Panc1 (cell line): ENCODE measurements at regions not wholly inside any gene's neighbourhood (a gene's known extent, or its start where the extent isn't known, plus 50 kb on each side); places are given as distances from the start of the nearest gene placed in this dataset.
"Not testable (repeated sequence)": the region's sequence is repeated elsewhere in the genome, so short reads cannot be mapped to it uniquely, and the experiment has no call there.

Experiments
- ATAC-seq: fragments of 200-7000 bp; cut with Tn5 transposase; 2 replicates; pipeline ENCODE4 v1.9.1; 2020; ENCODE audit warnings: mild to moderate bottlenecking, moderate library complexity
- BruUV-seq: library from RNA; stranded (reverse); fragments of 400-500 nt; replicated peaks from 2 replicates; lab custom pipeline; 2021; lab: Mats Ljungman, UMichigan
- CTCF ChIA-PET: fragments of 300-600 bp; sonication (Branson Sonifier 250); formaldehyde crosslinking; loops from one replicate; lab custom pipeline; 2022; ENCODE audit warnings: antibody characterized with exemption; lab: Charles Lee
- POLR2A ChIA-PET: fragments of 300-600 bp; sonication (Branson Sonifier 250); formaldehyde crosslinking; loops from one replicate; lab custom pipeline; 2022; ENCODE audit warnings: antibody characterized with exemption; lab: Charles Lee
- DNase-seq: peaks from one replicate; pipeline ENCODE4 v3.0.0-alpha.2; 2010; ENCODE audit warnings: low read depth, low spot score
- H3K27ac ChIP-seq: 2 replicates; pipeline ENCODE4 v1.5.1; 2011; ENCODE audit warnings: mild to moderate bottlenecking, low read length, inconsistent platforms
- H3K27me3 ChIP-seq: fragments of 200-500 bp; sonication (Bioruptor generic); 2 replicates; pipeline ENCODE4 v1.6.0; 2014; ENCODE audit warnings: low read length, inconsistent platforms; ENCODE audit not compliant: control insufficient read depth, insufficient read depth
- H3K36me3 ChIP-seq: fragments of 200-500 bp; sonication (Bioruptor generic); 2 replicates; pipeline ENCODE4 v1.5.1; 2014; ENCODE audit warnings: inconsistent platforms, mild to moderate bottlenecking, low read length, moderate library complexity; ENCODE audit not compliant: control insufficient read depth, insufficient read depth
- H3K4me1 ChIP-seq: 2 replicates; pipeline ENCODE4 v1.5.1; 2011; ENCODE audit warnings: inconsistent platforms, mild to moderate bottlenecking, low read length, moderate library complexity; ENCODE audit not compliant: control insufficient read depth, insufficient read depth
- H3K4me3 ChIP-seq, 2 experiments: 2 replicates each; pipeline ENCODE4 v1.5.1; 2011 to 2012; ENCODE audit warnings: low read depth in 2 of 2, low read length in 2 of 2, mild to moderate bottlenecking in 2 of 2, inconsistent platforms in 1 of 2, moderate library complexity in 1 of 2
- H3K9me3 ChIP-seq: fragments of 200-500 bp; sonication (Bioruptor generic); 2 replicates; pipeline ENCODE4 v1.5.1; 2014; ENCODE audit warnings: low read depth, mild to moderate bottlenecking, inconsistent platforms, low read length, moderate library complexity; ENCODE audit not compliant: control insufficient read depth, insufficient read depth
- CTCF ChIP-seq: fragments of 450-650 bp; IDR thresholded peaks from 2 replicates; pipeline ENCODE4 v1.5.1; 2017; ENCODE audit warnings: mild to moderate bottlenecking
- POLR2AphosphoS5 ChIP-seq: IDR thresholded peaks from 2 replicates; pipeline ENCODE4 v1.6.1; 2012; ENCODE audit warnings: mild to moderate bottlenecking, low read depth, low read length, moderate library complexity
- REST ChIP-seq, 2 experiments: IDR thresholded peaks; 2 replicates each; pipeline ENCODE4 v1.6.1; 2011 to 2012; ENCODE audit warnings: low read depth in 2 of 2, control low read depth in 1 of 2, low read length in 1 of 2, mild to moderate bottlenecking in 1 of 2, moderate library complexity in 1 of 2; ENCODE audit not compliant: insufficient read depth in 1 of 2
- SIN3A ChIP-seq: IDR thresholded peaks from 2 replicates; pipeline ENCODE4 v1.6.1; 2012; ENCODE audit warnings: low read depth, mild to moderate bottlenecking, low read length, moderate library complexity, borderline replicate concordance; ENCODE audit not compliant: insufficient read depth
- TCF7L2 ChIP-seq: IDR thresholded peaks from 2 replicates; pipeline ENCODE4 v1.6.1; 2011; ENCODE audit warnings: mild to moderate bottlenecking, low read depth, low read length, inconsistent platforms
- in situ Hi-C: cut with HindIII; loops from 2 replicates; pipeline ENCODE4 v1.10.0; 2016; ENCODE audit warnings: low sequenced_read_pairs, low pct_unique_long_range_greater_than_20kb
- intact Hi-C: fragments of 100-400 bp; cut with micrococcal nuclease; formaldehyde crosslinking; loops from one replicate; pipeline ENCODE4 v1.10.0; 2022; ENCODE audit not compliant: unreplicated experiment

DNA sequence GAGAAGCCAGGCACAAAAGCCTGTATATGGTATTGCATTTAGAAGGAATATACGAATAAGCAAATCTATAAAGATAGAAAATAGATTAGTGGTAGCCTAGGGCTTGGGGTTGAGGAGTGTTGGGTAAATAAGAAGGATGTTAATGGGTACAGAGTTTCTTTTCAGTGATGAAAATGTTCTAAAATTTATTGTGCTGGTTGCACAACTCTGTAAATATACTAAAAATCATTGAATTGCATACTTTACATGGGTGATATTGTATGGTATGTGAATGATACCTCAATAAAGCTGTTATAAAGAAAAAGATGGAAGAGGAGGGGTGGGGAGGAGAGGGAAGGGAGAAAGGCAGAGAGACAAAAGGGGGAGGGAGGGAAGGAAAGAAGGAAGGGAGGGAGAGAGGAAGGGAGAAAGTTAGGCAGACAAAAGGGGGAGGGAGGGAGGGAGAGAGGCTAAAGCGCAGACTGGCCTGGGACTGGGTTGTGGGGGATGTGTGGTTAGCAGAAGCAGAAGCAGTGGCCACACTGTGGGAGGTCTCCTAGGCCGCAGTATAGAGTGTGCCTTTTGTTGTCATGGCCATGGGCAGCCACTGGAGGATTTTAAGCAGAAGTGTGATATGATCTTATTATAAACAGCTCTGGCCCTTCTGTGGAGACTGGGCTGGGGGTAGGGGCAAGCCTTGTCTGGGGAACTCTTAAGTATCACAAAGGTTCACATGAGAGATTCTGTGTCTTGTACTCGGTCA is 73.6 kb upstream of the ELK3 start:
- ChIA-PET POLR2A (no interaction called here), CTCF (no interaction called here)
- BruUV-seq, result no TSS peak
- intact Hi-C loops, result no loop called here
- H3K9me3 ChIP-seq, result no peaks in the 10 kb centered on the region
- no peak for DNase-seq
- in situ Hi-C loops, result no loop called here
- H3K4me1 ChIP-seq, result no peaks in the 10 kb centered on the region
- H3K27me3 ChIP-seq, result no peaks in the 10 kb centered on the region
- H3K36me3 ChIP-seq, result no peaks in the 10 kb centered on the region
- H3K27ac ChIP-seq, result no peak overlapping the region
- TF ChIP-seq REST (IDR thresholded peaks at IDR 0.05; ENCODE audit: insufficient read depth in 1 of 2, low read depth in 2 of 2, low read length in 1 of 2), result no peak
- TF ChIP-seq CTCF, result no peak
- TF ChIP-seq TCF7L2, result no peak
- no peak for TF ChIP-seq POLR2AphosphoS5
- TF ChIP-seq SIN3A, result no peak
- peak; percentile 48; the same call in 1 of the 2 replicates for ATAC-seq
- H3K4me3 ChIP-seq, result no peak overlapping the region

DNA sequence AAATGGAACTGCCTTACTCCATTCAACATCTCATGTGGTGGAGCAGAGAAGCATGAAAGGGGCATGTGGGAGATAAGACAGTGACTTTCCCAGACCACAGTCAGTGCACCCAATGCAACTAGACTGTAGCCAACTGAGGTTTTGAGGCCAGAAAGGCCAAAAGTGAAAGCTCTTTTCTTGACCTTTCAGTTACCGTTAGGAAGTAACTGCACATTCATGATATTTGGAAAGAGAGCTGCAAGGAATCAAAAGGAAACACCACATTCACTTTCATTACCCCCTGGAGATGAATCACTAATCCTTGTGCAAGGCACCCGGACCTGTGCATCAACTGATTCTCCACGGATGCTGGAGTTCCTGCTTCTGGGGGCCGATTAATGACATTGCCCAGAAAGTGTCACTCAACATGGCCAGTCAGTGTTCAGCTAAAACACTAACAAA is 72.9 kb upstream of the ELK3 start:
- TF ChIP-seq REST (IDR thresholded peaks at IDR 0.05; ENCODE audit: insufficient read depth in 1 of 2, low read depth in 2 of 2, low read length in 1 of 2) (no peak), CTCF (no peak), SIN3A (no peak), TCF7L2 (no peak), POLR2AphosphoS5 (no peak)
- Histone ChIP-seq H3K4me3 (no peak overlapping the region), H3K27me3 (no peaks in the 10 kb centered on the region), H3K4me1 (no peaks in the 10 kb centered on the region), H3K27ac (no peak overlapping the region), H3K9me3 (no peaks in the 10 kb centered on the region), H3K36me3 (no peaks in the 10 kb centered on the region)
- POLR2A ChIA-PET, result no interaction called here
- DNase-seq (no peak), ATAC-seq (no peak)
- no TSS peak for BruUV-seq
- intact Hi-C loops (no loop called here), in situ Hi-C loops (no loop called here)
- CTCF ChIA-PET, result no interaction called here

- H3K27ac ChIP-seq, POLR2A ChIA-PET, in situ Hi-C loops, intact Hi-C loops, H3K4me1 ChIP-seq, DNase-seq, H3K9me3 ChIP-seq, BruUV-seq, H3K27me3 ChIP-seq, ATAC-seq, CTCF ChIA-PET, H3K4me3 ChIP-seq, H3K36me3 ChIP-seq: not testable (repeated sequence)
These were observed 65.9 kb upstream of the ELK3 start for GRCh38 chr12:96128292-96128691.
